B cell (primary cell): ENCODE measurements at regions not wholly inside any gene's neighbourhood (a gene's known extent, or its start where the extent isn't known, plus 50 kb on each side); places are given as distances from the start of the nearest gene placed in this dataset.

Experiments
- ATAC-seq: fragments of 200-7000 bp; cut with Tn5 transposase; one replicate; pipeline ENCODE4 v1.10.0; 2021; ENCODE audit warnings: low read depth, mild to moderate bottlenecking, moderate number of reproducible peaks, moderate library complexity
- CTCF ChIA-PET: fragments of 350-600 bp; sonication (Branson Sonifier 250); formaldehyde crosslinking; loops from one replicate; lab custom pipeline; 2021; ENCODE audit warnings: antibody characterized with exemption, inconsistent platforms; lab: Charles Lee
- POLR2A ChIA-PET: fragments of 350-600 bp; sonication (Branson Sonifier 250); formaldehyde crosslinking; loops from one replicate; lab custom pipeline; 2021; ENCODE audit warnings: antibody characterized with exemption; lab: Charles Lee
- DNase-seq: peaks from one replicate; pipeline ENCODE4 v3.0.0; 2013
- H2AFZ ChIP-seq: 2 replicates; pipeline ENCODE4 v1.6.1; 2012; ENCODE audit warnings: mild to moderate bottlenecking, low read depth, low read length; ENCODE audit not compliant: insufficient read depth, poor library complexity, severe bottlenecking
- H3K27ac ChIP-seq, 2 donors: 1 replicate in 1 of 2; 2 replicates in 1 of 2; pipeline ENCODE4 v1.5.1; 2012 to 2013; ENCODE audit warnings: low read length in 2 of 2, mild to moderate bottlenecking in 2 of 2, moderate library complexity in 1 of 2
- H3K27me3 ChIP-seq, 4 experiments: fragments of 200-600 bp in 1 of 4; sonication (generic) in 1 of 4; replicated peaks in 1 of 4; 1 replicate in 2 of 4; 2 replicates in 2 of 4; pipeline versions ENCODE4 v1.6.1 to v1.7.0; 2013 to 2016; ENCODE audit warnings: low read length in 3 of 4, mild to moderate bottlenecking in 2 of 4, mixed read lengths in 1 of 4, moderate library complexity in 1 of 4; ENCODE audit not compliant: insufficient read depth in 4 of 4, control insufficient read depth in 3 of 4; ENCODE audit errors: control extremely low read depth in 1 of 4
- H3K36me3 ChIP-seq, 2 experiments: replicated peaks in 1 of 2; 1 replicate in 1 of 2; 2 replicates in 1 of 2; pipeline versions ENCODE4 v1.6.1 to v1.7.1; 2013; ENCODE audit warnings: low read length in 1 of 2; ENCODE audit not compliant: insufficient read depth in 2 of 2, control insufficient read depth in 1 of 2; ENCODE audit errors: control extremely low read depth in 1 of 2, extremely low read depth in 1 of 2
- H3K4me1 ChIP-seq, 2 donors: fragments of 200-600 bp in 1 of 2; sonication (generic) in 1 of 2; 1 replicate in 1 of 2; 2 replicates in 1 of 2; pipeline versions ENCODE4 v1.5.1 to v1.6.1; 2013 to 2017; ENCODE audit warnings: low read length in 2 of 2; ENCODE audit not compliant: control insufficient read depth in 2 of 2, insufficient read depth in 2 of 2
- H3K4me2 ChIP-seq: replicated peaks from 2 replicates; pipeline ENCODE3; 2012; ENCODE audit warnings: mild to moderate bottlenecking, low read depth, low read length; ENCODE audit not compliant: poor library complexity, severe bottlenecking
- H3K4me3 ChIP-seq, 5 experiments: fragments of 200-600 bp in 1 of 5; sonication (generic) in 1 of 5; 1 replicate in 3 of 5; 2 replicates in 2 of 5; pipeline versions ENCODE4 v1.5.1 to v1.7.0; 2011 to 2016; ENCODE audit warnings: low read length in 4 of 5, mild to moderate bottlenecking in 4 of 5, low read depth in 2 of 5, control low read depth in 1 of 5, moderate library complexity in 1 of 5; ENCODE audit not compliant: insufficient read depth in 1 of 5; ENCODE audit errors: control extremely low read depth in 1 of 5, extremely low read depth in 1 of 5
- H3K79me2 ChIP-seq: fragments of 200-600 bp; sonication (generic); one replicate; pipeline ENCODE4 v1.6.0; 2016; ENCODE audit warnings: low read length; ENCODE audit not compliant: control insufficient read depth, insufficient read depth
- H3K9ac ChIP-seq: fragments of 200-600 bp; sonication (generic); 2 replicates; pipeline ENCODE4 v1.6.1; 2017; ENCODE audit warnings: mild to moderate bottlenecking, low read length, moderate library complexity
- H3K9me3 ChIP-seq, 3 donors: one replicate each; pipeline versions ENCODE4 v1.6.1 to v1.7.1; 2013; ENCODE audit warnings: low read length in 2 of 3; ENCODE audit not compliant: control insufficient read depth in 2 of 3, insufficient read depth in 1 of 3; ENCODE audit errors: control extremely low read depth in 1 of 3
- H4K20me1 ChIP-seq: 2 replicates; pipeline ENCODE4 v1.6.0; 2012; ENCODE audit warnings: mild to moderate bottlenecking, low read length; ENCODE audit not compliant: insufficient read depth, control insufficient read depth, poor library complexity, severe bottlenecking
- H3K27ac Mint-ChIP-seq: one replicate; pipeline ENCODE4 v1.8.0; 2021; ENCODE audit warnings: mixed read lengths
- H3K27me3 Mint-ChIP-seq: one replicate; pipeline ENCODE4 v1.8.0; 2021; ENCODE audit warnings: mixed read lengths
- H3K4me1 Mint-ChIP-seq: one replicate; pipeline ENCODE4 v1.8.0; 2021; ENCODE audit warnings: mixed read lengths
- H3K4me3 Mint-ChIP-seq: one replicate; pipeline ENCODE4 v1.8.0; 2021; ENCODE audit warnings: mixed read lengths
- H3K9me3 Mint-ChIP-seq: one replicate; pipeline ENCODE4 v1.8.0; 2022; ENCODE audit warnings: mixed read lengths; ENCODE audit not compliant: insufficient read depth
- EZH2 ChIP-seq: IDR thresholded peaks from 2 replicates; pipeline ENCODE4 v1.6.1; 2012; ENCODE audit warnings: borderline replicate concordance, low read depth, mild to moderate bottlenecking, moderate library complexity, low read length; ENCODE audit not compliant: insufficient read depth, poor library complexity, severe bottlenecking
- WGBS: methylation state at CpG from one replicate; pipeline ENCODE4 v1.1.5; 2013; ENCODE audit warnings: missing lambda C conversion rate; ENCODE audit not compliant: insufficient coverage; 5-methylcytosine and 5-hydroxymethylcytosine counted together
- intact Hi-C: fragments of 100-400 bp; cut with micrococcal nuclease; formaldehyde crosslinking; loops from one replicate; pipeline ENCODE4 v1.10.0; 2022
- TF ChIP-seq, protein P1 (sequence below): fragments of 200-600 bp; IDR thresholded peaks from one replicate; pipeline ENCODE4 v1.8.0; 2022; ENCODE audit warnings: antibody characterized with exemption, mild to moderate bottlenecking

- CTCF ChIA-PET: no interaction called here
- H3K9ac ChIP-seq: no peak overlapping the region
- 93% methylated on average over 21 of the region's 21 CpGs for WGBS
Measured at GRCh38 chr13:76019421-76020044, 383.4 kb downstream of the LMO7 start.

DNA sequence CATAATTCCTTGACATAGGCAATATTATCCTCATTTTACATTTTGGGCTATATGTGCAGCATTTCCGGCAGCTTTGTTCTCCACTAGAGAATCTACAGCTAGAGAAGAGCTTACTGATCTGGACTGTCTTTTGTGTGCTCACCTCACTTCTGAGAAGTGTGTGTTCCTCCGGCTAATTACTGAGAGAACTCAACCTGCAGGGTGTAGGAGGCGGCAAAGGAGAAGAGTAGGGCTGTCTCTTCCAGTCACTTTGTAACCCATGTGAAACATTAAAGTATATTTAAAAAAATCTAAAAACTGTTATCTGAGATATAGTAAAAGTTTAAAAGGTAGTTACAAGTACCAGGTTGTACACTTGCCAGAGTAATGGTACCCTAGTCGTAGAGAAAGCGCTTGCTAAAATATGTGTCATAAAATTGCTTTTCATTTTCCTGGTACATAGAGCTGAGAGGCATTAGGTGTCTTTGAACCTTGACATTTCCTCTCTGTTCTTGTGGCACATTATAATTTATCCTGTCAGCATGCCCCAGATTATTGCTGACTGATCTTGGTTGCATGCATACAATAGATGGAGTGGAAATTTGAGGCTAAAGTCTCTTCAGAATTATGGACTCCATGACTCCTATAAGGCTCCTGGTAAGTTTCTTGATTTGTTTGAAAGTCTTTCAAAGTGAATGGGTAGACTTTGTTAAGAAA is 381.9 kb downstream of the LMO7 start:
- WGBS: 100% methylated on average over 2 of the region's 5 CpGs
- H3K4me3 ChIP-seq: no peak overlapping the region
- no peak overlapping the region for H3K4me2 ChIP-seq
- no peaks in the 10 kb centered on the region for H3K9me3 Mint-ChIP-seq
- H3K4me1 Mint-ChIP-seq: no peaks in the 10 kb centered on the region
- no peaks in the 10 kb centered on the region for H3K27me3 Mint-ChIP-seq
- H2AFZ ChIP-seq: no peak overlapping the region
- no peaks in the 10 kb centered on the region for H3K4me1 ChIP-seq
- no peak for DNase-seq
- intact Hi-C loops: no loop called here
- no peak overlapping the region for H3K9ac ChIP-seq
- TF ChIP-seq, protein P1, sequence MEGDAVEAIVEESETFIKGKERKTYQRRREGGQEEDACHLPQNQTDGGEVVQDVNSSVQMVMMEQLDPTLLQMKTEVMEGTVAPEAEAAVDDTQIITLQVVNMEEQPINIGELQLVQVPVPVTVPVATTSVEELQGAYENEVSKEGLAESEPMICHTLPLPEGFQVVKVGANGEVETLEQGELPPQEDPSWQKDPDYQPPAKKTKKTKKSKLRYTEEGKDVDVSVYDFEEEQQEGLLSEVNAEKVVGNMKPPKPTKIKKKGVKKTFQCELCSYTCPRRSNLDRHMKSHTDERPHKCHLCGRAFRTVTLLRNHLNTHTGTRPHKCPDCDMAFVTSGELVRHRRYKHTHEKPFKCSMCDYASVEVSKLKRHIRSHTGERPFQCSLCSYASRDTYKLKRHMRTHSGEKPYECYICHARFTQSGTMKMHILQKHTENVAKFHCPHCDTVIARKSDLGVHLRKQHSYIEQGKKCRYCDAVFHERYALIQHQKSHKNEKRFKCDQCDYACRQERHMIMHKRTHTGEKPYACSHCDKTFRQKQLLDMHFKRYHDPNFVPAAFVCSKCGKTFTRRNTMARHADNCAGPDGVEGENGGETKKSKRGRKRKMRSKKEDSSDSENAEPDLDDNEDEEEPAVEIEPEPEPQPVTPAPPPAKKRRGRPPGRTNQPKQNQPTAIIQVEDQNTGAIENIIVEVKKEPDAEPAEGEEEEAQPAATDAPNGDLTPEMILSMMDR: no peak
- TF ChIP-seq EZH2: no peak
- peaks cover 0 to 4% (median 0%) of the 10 kb centered on the region in 3 donors for H3K9me3 ChIP-seq
- no peaks in the 10 kb centered on the region for H3K36me3 ChIP-seq
- H3K27ac ChIP-seq: no peak overlapping the region
- no peak overlapping the region for H3K27ac Mint-ChIP-seq
- ATAC-seq: no peak
- H3K27me3 ChIP-seq: no peaks in the 10 kb centered on the region
- no peak overlapping the region for H3K4me3 Mint-ChIP-seq
- H4K20me1 ChIP-seq: no peaks in the 10 kb centered on the region
- POLR2A ChIA-PET: no interaction called here
- H3K79me2 ChIP-seq: no peaks in the 10 kb centered on the region
- CTCF ChIA-PET: no interaction called here

More at GRCh38 chr13:76019421-76020044, 383.4 kb downstream of the LMO7 start:
- intact Hi-C loops: no loop called here
- ATAC-seq: no peak
- Histone ChIP-seq H3K36me3 (no peaks in the 10 kb centered on the region), H4K20me1 (no peaks in the 10 kb centered on the region), H2AFZ (no peak overlapping the region), H3K4me2 (no peak overlapping the region), H3K27me3 (no peaks in the 10 kb centered on the region), H3K9me3 (peaks cover 0 to 4% (median 0%) of the 10 kb centered on the region in 3 donors), H3K79me2 (no peaks in the 10 kb centered on the region), H3K4me3 (no peak overlapping the region), H3K4me1 (no peaks in the 10 kb centered on the region), H3K27ac (no peak overlapping the region)
- Mint-ChIP-seq H3K4me1 (no peaks in the 10 kb centered on the region), H3K27me3 (no peaks in the 10 kb centered on the region), H3K9me3 (no peaks in the 10 kb centered on the region), H3K27ac (no peak overlapping the region), H3K4me3 (no peak overlapping the region)
- DNase-seq: no peak
- POLR2A ChIA-PET: no interaction called here
- TF ChIP-seq, protein P1: no peak
- TF ChIP-seq EZH2: no peak
